ENCODE measurements at regions not wholly inside any gene's neighbourhood (a gene's known extent, or its start where the extent isn't known, plus 50 kb on each side); places are given as distances from the start of the nearest gene placed in this dataset.

DNA sequence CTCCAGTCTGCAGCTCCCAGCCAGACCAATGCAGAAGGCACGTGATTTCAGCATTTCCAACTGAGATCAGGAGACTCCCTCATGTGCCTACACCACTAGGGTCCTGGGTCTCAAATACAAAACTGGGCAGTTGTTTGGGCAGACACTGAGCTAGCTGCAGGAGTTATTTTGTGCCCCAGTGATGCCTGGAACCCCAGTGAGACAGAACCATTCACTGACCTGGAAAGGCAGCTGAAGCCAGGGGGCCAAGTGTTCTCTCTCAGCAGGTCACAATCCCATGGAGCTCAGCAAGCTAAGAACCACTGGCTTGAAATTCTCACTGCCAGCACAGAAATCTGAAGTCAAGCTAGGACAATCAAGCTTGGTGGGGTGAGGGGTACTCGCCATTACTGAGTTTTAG, 111.7 kb upstream of the TNFSF4 start:
- TF ChIP-seq EZH2 (IDR thresholded peaks at IDR 0.05; ENCODE audit: low read depth, low read length, severe bottlenecking), result no peak
- TF ChIP-seq, protein P1, sequence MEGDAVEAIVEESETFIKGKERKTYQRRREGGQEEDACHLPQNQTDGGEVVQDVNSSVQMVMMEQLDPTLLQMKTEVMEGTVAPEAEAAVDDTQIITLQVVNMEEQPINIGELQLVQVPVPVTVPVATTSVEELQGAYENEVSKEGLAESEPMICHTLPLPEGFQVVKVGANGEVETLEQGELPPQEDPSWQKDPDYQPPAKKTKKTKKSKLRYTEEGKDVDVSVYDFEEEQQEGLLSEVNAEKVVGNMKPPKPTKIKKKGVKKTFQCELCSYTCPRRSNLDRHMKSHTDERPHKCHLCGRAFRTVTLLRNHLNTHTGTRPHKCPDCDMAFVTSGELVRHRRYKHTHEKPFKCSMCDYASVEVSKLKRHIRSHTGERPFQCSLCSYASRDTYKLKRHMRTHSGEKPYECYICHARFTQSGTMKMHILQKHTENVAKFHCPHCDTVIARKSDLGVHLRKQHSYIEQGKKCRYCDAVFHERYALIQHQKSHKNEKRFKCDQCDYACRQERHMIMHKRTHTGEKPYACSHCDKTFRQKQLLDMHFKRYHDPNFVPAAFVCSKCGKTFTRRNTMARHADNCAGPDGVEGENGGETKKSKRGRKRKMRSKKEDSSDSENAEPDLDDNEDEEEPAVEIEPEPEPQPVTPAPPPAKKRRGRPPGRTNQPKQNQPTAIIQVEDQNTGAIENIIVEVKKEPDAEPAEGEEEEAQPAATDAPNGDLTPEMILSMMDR (IDR thresholded peaks at IDR 0.05; ENCODE audit: control extremely low read depth in 1 of 3, insufficient read depth in 1 of 3, low read depth in 1 of 3, low read length in 3 of 3), result no peak
- TF ChIP-seq, protein P2, sequence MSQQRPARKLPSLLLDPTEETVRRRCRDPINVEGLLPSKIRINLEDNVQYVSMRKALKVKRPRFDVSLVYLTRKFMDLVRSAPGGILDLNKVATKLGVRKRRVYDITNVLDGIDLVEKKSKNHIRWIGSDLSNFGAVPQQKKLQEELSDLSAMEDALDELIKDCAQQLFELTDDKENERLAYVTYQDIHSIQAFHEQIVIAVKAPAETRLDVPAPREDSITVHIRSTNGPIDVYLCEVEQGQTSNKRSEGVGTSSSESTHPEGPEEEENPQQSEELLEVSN (IDR thresholded peaks at IDR 0.05), result no peak
- TF ChIP-seq POLR2A (IDR thresholded peaks at IDR 0.05; ENCODE audit: control extremely low read depth in 1 of 2, low read depth in 2 of 2, low read length in 2 of 2), result no peak
- TF ChIP-seq JUND (IDR thresholded peaks at IDR 0.05; ENCODE audit: low read length), result no peak
- TF ChIP-seq SP2 (IDR thresholded peaks at IDR 0.05; ENCODE audit: low read length), result no peak
- TF ChIP-seq RAD21 (IDR thresholded peaks at IDR 0.05 in 1 of 2, conservative IDR thresholded peaks at IDR 0.05 in 1 of 2; ENCODE audit: low read depth in 2 of 2, low read length in 2 of 2), result no peak
- no peak for TF ChIP-seq TAF1 (IDR thresholded peaks at IDR 0.05; ENCODE audit: low read depth, low read length)
- TF ChIP-seq, protein P3, sequence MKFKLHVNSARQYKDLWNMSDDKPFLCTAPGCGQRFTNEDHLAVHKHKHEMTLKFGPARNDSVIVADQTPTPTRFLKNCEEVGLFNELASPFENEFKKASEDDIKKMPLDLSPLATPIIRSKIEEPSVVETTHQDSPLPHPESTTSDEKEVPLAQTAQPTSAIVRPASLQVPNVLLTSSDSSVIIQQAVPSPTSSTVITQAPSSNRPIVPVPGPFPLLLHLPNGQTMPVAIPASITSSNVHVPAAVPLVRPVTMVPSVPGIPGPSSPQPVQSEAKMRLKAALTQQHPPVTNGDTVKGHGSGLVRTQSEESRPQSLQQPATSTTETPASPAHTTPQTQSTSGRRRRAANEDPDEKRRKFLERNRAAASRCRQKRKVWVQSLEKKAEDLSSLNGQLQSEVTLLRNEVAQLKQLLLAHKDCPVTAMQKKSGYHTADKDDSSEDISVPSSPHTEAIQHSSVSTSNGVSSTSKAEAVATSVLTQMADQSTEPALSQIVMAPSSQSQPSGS (IDR thresholded peaks at IDR 0.05; ENCODE audit: low read length), result no peak
- no peak for TF ChIP-seq ZNF274 (IDR thresholded peaks at IDR 0.05; ENCODE audit: borderline replicate concordance, extremely low read depth, low read length)

Data from H1 (cell line).